SIG-M5 treated with dmso at 0.1 percent for 504 hours (cell line): ENCODE measurements at regions not wholly inside any gene's neighbourhood (a gene's known extent, or its start where the extent isn't known, plus 50 kb on each side); places are given as distances from the start of the nearest gene placed in this dataset.

Experiments used
- DNase-seq: peaks from one replicate; lab custom pipeline; 2025; ENCODE audit not compliant: unreplicated experiment; lab: John Stamatoyannopoulos, UW

GRCh38 chr4:151604238-151604637 is 156.6 kb downstream of the GATB start:
- peak; percentile 10 for DNase-seq

DNA sequence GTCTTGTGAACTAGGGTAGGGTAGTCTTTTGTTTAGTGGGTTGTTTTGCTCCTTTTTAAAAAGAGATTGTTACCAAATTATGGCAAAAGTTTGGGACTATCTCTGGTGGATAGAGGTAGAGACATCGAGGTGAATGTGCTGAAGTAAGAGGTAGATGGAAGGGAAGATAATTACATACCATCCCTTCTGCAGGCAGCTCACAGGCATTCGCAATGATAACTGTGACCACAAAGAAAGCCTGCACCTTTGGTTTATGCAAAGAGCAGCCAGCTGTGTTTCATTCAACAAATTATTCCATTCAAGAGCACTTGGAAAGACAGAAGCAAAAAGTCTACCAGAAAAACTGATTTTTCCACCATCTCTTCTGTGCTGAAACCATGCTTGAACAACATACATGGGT is 155.6 kb downstream of the GATB start:
- DNase-seq = no peak

DNA sequence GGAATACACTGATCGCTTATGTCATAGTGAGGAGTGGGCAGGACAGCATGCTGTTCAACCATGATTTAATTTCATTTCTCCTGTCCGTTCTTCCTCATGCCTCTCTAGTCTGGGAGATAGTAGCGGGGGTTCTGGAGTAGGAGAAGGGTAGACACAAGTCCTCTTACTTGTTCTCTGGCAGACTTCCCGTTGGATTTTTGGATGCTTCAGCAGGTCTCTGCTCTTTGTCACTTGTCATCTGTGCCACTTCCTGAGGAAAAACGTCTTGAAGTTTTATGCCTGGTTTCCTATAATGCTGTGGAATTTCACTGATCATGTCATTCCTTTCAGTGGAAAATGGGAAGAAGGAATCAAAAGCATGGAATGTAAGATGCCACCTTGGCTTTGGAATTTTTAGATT is 154.7 kb downstream of the GATB start:
- DNase-seq = no peak

- DNase-seq = no peak
Measured at GRCh38 chr4:151610229-151610628, 150.6 kb downstream of the GATB start.

- DNase-seq = no peak
Measured at GRCh38 chr4:151611960-151612359, 148.8 kb downstream of the GATB start.

- DNase-seq = no peak
Measured at GRCh38 chr4:151613290-151613689, 147.5 kb downstream of the GATB start.

GRCh38 chr4:151614561-151614960 is 146.2 kb downstream of the GATB start:
- no peak for DNase-seq

- no peak for DNase-seq
Measured at GRCh38 chr4:151618858-151619257, 141.9 kb downstream of the GATB start.

DNA sequence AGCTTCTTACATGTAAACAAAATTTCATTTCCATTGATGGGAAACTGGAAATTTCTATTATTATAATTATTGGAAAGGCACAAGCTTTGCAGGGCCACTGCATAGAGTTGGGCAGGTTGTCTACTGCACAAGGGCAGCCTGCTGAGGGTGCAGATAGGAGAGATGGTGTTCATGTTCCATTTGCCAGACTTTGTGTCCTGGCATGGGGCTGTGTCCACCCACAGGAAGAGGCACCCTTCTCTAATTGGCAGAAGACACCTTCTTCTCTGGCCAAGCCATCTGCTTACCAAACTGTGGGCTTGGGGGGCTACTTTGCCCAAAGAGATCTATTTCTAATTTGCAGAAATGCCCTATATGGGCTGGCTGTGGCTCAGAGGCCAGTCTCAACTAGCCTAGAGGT is 140.7 kb downstream of the GATB start:
- no peak for DNase-seq
